ENCODE measurements at regions not wholly inside any gene's neighbourhood (a gene's known extent, or its start where the extent isn't known, plus 50 kb on each side); places are given as distances from the start of the nearest gene placed in this dataset.

DNA sequence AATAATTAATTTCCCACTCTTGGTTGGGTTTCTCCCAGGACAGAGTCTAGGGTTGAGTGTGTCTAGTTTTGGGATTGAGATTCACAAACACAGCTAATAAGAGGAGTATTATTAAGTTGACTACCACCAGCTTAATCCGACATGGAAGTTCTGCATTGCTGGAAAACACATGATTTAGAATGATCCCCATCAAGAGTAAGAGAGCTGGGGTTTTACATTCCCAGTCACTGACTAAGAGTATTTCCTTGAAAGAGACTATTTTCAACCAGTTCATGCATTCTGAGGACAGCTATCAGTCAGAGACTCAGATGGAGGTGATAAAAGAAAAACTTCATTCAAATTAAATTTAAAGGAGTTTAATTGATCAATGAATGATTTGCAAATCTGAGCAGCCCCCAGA lies 334.6 kb upstream of the LRATD1 start:
- no peak for ATAC-seq

DNA sequence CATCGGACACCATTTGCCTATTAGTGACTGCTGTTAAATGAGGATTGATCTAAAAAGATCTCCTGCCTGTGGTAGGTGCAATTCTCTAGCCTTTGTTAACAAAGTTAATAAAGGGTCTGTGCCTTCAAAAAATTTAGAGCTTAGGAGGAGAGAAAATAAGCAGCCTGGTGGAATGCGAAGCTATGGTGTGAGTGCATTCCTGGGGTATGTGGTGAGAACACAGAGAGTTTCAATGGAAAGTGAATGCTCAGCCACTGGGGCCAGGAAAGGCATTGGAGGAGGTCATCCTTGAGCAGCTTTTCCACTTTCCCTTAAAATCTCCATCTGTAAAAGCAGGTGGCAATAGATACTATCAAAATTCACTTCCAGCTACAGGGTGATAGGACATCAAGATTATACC lies 331.2 kb upstream of the LRATD1 start:
- ATAC-seq, result no peak

DNA sequence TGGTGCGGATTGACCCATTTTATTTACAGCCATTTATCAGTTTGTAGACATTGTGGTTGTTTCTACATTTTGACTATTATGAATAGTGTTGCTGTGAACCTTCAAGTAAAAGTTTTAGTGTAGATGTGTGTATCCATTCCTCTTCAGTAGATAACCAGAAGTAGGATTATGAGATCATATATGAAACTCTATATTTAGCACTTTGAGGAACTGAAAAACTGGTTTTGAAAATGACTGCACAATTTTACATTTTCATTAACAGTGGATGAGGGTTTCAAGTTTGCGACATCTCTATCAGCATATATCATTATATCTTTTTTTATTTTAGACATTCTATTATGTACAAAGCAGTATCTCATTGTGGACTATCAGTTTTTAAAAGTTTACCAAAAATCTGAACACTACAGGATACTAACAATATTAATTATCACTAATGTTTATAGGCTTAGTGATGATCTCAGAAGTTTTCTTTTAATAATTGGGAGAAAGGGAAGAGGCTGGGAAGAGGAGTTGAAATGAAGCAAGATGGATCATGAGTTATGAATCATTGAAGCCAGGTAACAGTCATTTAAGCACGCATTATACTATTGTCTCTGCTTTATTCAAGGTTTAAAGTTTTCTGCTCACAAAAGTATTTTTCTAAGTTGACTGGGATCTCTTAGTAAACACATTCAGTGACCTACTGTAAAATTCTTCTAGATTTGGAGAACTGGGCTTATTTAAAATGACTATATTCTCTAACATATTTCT lies 329.0 kb upstream of the LRATD1 start:
- no peak for ATAC-seq

DNA sequence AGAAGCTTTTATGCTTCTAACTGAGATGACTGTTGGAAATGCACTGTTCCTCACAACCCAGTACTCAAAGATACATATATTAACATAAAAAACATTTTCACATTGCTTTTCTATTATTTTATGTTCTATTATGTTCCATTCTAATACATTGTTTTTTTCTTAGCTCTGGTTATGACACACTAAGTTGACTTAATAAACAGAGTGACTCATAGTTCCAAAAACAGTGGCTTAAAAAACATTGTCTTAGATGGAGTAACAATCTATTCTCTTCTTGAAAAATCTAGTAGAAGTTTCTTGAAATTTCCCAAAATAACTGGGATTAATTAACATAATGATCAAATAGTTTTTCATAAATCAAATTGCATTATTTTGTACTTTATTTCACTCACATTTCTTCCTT lies 328.2 kb upstream of the LRATD1 start:
- no peak for ATAC-seq

GRCh38 chr2:14306268-14306861 lies 326.2 kb upstream of the LRATD1 start:
- ATAC-seq, result no peak

DNA sequence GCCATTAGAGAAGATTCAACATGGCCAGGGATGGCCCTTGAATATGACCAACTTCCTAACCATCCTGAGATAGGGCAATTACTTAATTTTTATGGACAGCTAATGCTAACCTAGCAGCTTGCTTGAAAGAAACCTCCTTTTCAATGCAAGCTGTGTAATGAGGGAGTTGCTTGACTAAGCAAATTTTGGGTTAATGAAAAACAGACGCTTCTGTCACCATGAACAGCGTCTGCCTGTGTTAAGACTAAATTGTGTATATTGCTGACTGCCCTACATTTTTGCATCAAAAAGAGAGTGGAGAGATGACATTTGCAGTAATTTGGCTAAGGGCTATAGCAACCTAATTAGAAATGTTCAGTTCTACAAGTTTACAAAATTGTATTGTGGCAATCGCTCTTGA lies 319.2 kb upstream of the LRATD1 start:
- no peak for ATAC-seq

DNA sequence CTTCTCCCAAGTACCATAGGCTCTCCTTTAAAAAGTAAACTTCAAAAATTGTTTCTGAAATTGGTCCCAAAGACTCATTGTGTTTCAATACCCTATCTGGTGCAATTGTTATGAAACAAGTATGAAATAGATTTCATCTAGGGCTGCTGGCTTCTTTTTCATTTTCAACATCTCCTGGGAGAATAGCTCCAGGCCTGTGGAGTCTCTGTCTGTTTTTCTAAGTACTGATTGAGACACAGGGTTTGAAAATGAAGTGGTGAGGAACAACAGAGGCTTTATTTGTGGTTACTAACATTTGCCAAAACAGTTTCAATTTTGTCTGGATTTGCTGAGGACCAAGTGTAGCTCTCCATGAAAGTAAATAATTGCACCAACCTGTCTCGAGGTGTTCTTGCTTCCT lies 315.9 kb upstream of the LRATD1 start:
- no peak for ATAC-seq

DNA sequence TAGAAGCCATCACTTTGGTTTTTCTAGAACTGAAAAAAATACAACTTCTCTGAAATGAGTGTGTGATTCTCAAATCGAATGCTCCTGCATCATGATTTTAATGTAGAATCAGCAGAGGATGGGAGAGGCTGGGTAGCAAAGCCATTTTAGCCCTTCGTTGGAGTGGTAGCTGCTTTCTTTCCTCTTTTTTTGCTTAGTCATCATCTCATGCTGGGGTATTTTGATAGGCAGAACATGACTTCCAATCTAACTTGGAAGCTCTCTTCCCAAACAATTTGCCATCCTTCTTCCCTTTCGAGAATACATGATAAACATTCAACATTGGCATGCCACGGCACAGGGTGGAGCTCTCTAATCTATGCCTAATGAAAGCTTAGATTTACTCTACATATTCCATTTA lies 311.2 kb upstream of the LRATD1 start:
- ATAC-seq, result no peak

DNA sequence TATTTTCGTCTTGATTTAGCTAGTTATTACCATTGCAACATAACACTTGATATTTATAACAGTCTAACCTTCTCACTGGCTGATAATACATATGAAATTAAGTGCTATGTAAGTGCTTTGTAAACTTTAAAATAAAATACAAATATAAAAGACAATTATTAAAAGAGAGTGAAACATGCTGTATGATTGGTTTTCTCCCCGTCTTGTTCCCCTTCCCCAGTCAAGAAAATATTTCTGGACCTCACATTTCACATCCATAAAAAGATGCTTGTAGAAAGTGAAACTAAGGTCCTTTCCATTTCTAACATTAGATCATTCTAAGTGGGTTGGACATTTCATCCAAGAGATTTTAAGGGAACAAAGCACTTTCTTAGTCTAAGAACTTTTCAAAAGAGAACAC lies 310.2 kb upstream of the LRATD1 start:
- ATAC-seq, result no peak

DNA sequence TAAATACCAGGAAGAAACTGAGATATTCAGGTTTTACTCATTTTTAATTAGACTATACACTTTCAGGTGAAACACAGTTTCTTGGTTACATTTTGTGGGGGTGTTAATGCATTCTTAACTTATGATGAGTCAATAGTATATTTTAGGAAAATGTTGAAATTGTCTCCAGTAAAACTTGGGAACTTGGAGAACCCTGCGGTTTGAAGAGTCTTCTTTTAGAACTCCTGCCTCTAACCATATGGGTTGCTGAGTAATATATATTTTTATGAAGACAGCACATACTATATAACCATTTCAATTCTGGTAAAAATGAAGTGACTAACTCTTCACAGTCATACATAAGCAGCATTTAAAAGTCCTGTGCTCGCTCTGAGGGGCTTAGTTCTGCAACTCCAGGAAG lies 308.2 kb upstream of the LRATD1 start:
- ATAC-seq, result no peak

GRCh38 chr2:14330884-14331283 lies 301.6 kb upstream of the LRATD1 start:
- ATAC-seq, result no peak

DNA sequence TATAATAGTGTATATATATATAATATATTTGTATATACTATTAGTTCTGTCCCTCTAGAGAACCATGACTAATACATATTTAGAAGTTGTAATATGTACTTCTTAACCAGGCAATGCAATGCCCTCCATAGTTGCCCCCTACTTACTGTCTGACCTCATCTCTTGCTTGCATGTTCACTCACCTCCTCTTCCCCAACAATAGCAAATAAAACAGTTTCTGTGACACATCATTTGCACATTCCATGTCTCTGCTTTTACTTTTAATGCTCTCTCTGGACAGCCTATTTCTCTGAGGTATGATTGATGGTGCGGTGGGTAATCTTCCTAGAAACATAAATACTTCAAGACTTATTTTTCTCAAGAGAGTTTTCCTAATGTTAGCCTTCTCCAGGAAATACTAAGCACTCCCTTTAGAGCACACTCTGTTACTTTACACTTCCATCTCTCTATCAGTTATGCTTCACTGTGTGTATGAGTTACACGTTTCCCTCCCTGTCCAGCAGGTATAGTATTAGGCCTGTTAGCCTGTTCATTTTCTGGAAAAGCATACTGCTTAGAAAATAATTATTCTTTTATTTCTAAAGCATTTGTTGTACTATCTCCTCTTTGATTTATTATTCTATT lies 295.6 kb upstream of the LRATD1 start:
- ATAC-seq, result no peak

- ATAC-seq, result no peak
These were observed 291.8 kb upstream of the LRATD1 start for GRCh38 chr2:14340703-14341102.

- no peak for ATAC-seq
These were observed 290.2 kb upstream of the LRATD1 start for GRCh38 chr2:14342313-14342712.

DNA sequence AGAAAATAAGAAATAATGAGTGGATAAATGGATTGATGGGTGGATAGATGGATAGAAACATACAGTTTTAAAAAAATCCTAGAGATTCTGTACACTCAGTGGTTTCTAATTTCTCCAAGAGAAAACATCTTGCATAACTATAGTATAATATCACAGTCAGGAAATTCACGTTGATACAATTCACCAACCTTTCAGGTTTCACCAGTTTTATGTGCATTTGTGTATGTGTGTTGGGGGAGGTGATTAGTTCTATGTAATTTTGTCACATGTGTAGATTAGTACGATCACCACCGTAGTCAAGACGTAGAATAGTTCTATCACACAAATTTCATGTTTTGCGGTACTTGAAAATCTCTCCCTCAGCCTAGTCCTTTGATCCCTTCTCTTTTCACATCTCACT lies 288.2 kb upstream of the LRATD1 start:
- ATAC-seq, result no peak

- ATAC-seq, result no peak
These were observed 284.3 kb upstream of the LRATD1 start for GRCh38 chr2:14348247-14348646.

GRCh38 chr2:14350856-14351255 lies 281.7 kb upstream of the LRATD1 start:
- ATAC-seq, result no peak

DNA sequence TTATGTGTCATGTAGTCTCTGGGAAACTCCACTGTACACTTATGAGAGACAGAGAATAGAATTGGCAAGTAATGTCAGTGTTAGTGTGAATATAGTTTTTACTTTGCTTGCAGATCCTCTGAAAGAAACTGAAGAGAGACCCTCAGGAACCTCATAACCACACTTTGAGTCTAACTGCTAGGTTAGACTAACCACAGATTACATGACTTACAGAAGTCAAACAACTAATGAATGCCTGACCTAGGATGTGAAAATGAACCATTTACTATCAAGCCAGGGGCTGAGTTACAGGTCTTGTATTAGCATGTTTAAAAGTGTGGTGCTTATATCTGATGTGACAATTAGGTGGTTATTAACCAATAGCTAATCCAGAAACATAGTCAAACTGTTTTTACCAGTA lies 280.4 kb upstream of the LRATD1 start:
- no peak for ATAC-seq

GRCh38 chr2:14354231-14354630 lies 278.3 kb upstream of the LRATD1 start:
- ATAC-seq, result no peak

DNA sequence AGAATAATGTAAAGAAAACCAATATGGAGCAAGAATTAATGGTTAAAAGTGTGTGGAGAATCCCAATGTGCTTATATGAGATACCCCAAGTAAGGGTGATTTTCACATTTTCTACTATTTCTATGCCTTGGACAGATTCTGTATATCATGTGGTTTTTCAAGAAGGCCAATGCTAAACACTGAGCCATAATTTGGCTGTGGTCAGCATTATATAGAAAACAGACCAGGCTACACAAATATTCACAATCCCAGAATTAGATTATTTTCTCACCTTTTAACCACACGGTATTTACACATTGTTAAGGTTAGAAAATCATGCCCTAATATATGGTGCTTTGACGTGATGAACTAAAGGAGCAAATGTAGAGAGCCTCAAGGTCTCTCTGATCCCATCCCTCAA lies 277.4 kb upstream of the LRATD1 start:
- no peak for ATAC-seq

DNA sequence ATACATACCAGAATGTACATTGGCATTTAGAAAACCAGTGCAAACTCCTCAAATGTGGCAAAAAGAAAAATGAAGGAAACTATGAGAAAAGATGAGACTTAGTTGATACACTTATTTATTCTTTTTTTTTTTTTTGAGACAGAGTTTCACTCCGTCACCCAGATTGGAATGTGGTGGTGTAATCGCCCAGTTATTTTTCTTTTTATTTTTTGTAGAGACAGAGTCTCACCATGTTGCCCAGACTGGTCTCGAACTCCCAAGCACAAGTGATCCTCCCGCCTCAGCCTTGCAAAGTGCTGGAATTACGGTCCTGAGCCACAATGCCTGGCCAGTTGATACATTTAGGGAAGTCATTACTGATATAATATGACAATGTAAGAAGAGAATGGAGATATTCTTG lies 274.2 kb upstream of the LRATD1 start:
- ATAC-seq, result no peak

DNA sequence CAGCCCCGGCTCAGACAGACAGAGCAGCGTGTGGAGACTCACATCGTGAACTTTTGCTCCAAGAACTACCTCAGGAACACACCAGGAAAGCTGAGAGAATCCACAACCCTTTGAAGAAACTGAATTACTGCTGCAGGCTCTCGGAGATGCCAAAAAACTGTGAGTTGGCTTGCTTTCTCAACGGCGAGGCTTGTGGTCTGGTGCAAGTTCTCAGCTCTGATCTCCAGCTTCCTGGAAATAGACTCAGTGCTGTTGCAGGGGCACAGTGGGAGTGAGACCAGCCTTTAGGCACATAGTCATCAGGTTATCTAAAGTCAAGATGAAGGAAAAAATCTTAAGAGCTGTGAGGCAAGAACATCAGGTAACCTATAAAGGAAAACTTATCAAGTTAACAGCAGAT lies 273.7 kb upstream of the LRATD1 start:
- no peak for ATAC-seq

GRCh38 chr2:14363137-14363536 lies 269.4 kb upstream of the LRATD1 start:
- no peak for ATAC-seq

GRCh38 chr2:14363976-14364375 lies 268.5 kb upstream of the LRATD1 start:
- ATAC-seq, result no peak

DNA sequence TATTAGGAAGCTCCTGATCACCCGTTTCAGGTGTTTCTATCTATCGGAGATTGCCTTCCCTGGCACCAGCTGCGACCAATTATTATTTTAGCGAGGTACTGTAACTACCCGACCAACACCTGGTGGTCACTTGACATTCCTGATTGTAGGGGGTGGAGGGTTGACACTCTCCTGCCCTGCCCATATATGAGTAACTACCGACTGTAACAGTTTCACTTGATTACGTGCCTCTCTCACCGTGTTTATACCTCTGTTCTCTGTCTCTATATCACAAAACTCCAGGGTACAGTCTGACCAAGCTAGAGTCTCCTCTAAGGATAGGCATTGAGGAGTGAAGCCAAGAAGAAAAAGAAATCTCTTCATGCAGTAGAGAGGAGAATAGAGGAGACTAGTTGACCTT lies 268.0 kb upstream of the LRATD1 start:
- no peak for ATAC-seq

Measured in activated CD4-positive, CD25-positive, alpha-beta regulatory T cell treated with anti-CD3 and anti-CD28 coated beads, Interleukin-2, amount 50 U/mL, for 24 hours (primary cell).